ENCODE measurements at regions not wholly inside any gene's neighbourhood (a gene's known extent, or its start where the extent isn't known, plus 50 kb on each side); places are given as distances from the start of the nearest gene placed in this dataset.

- TF ChIP-seq EZH2 (IDR thresholded peaks at IDR 0.05; ENCODE audit: low read length, missing control alignments) (no peak), CTCF (conservative IDR thresholded peaks at IDR 0.05 in 1 of 2, IDR thresholded peaks at IDR 0.05 in 1 of 2; ENCODE audit: low read depth in 1 of 2, low read length in 2 of 2) (no peak)
These were observed 594.1 kb upstream of the PKN2 start for GRCh38 chr1:88089961-88090360.

Data from fibroblast of lung (primary cell).